Endothelial cell of umbilical vein (primary cell): ENCODE measurements at regions not wholly inside any gene's neighbourhood (a gene's known extent, or its start where the extent isn't known, plus 50 kb on each side); places are given as distances from the start of the nearest gene placed in this dataset.

Experiments used
- BruUV-seq: library from RNA; stranded (reverse); fragments of 400-500 nt; replicated peaks from 2 replicates; lab custom pipeline; 2021; lab: Mats Ljungman, UMichigan
- CTCF ChIA-PET: fragments of 300-600, 350-600 bp; sonication (Branson Sonifier 250); formaldehyde crosslinking; loops from one replicate; lab custom pipeline; 2021; ENCODE audit warnings: antibody characterized with exemption, inconsistent platforms; lab: Charles Lee
- POLR2A ChIA-PET: fragments of 300-600, 350-600 bp; sonication (Branson Sonifier 250); formaldehyde crosslinking; loops from one replicate; lab custom pipeline; 2021; ENCODE audit warnings: antibody characterized with exemption, inconsistent platforms; lab: Charles Lee
- DNase-seq: peaks from one replicate; pipeline ENCODE4 v3.0.0-alpha.2; 2011; ENCODE audit warnings: low read depth, low spot score
- FAIRE-seq: peaks from 2 replicates; lab custom pipeline; 2011; peaks lifted over from hg19 to GRCh38; lab: Jason Lieb, UNC
- H2AFZ ChIP-seq: 2 replicates; pipeline ENCODE4 v1.6.0; 2012; ENCODE audit warnings: low read depth, low read length, control low read depth, inconsistent platforms
- H3K27ac ChIP-seq: 2 replicates; pipeline ENCODE4 v1.5.1; 2011; ENCODE audit warnings: low read depth, mild to moderate bottlenecking, control low read depth, low read length, moderate library complexity; ENCODE audit not compliant: insufficient read depth
- H3K27me3 ChIP-seq, 2 experiments: 2 replicates each; pipeline versions ENCODE4 v1.6.0 to v1.6.1; 2011; ENCODE audit warnings: low read length in 2 of 2, mixed read lengths in 1 of 2; ENCODE audit not compliant: control insufficient read depth in 2 of 2, insufficient read depth in 2 of 2
- H3K36me3 ChIP-seq, 2 experiments: 2 replicates in 1 of 2; 3 replicates in 1 of 2; pipeline ENCODE4 v1.5.1; 2011; ENCODE audit warnings: low read length in 2 of 2, mild to moderate bottlenecking in 1 of 2, moderate library complexity in 1 of 2; ENCODE audit not compliant: control insufficient read depth in 2 of 2, insufficient read depth in 2 of 2; ENCODE audit errors: extremely low read depth in 1 of 2
- H3K4me1 ChIP-seq: 3 replicates; pipeline ENCODE4 v1.5.1; 2011; ENCODE audit warnings: mild to moderate bottlenecking, low read length; ENCODE audit not compliant: control insufficient read depth, insufficient read depth; ENCODE audit errors: extremely low read depth
- H3K4me2 ChIP-seq: 2 replicates; pipeline ENCODE4 v1.6.1; 2011; ENCODE audit warnings: low read length, control low read depth, mixed read lengths; ENCODE audit not compliant: insufficient read depth
- H3K4me3 ChIP-seq, 3 experiments: fragments of 200-600 bp in 1 of 3; sonication (generic), shearing (Covaris generic) in 1 of 3; replicated peaks in 1 of 3; 2 replicates each; pipeline ENCODE4 v1.5.1; 2011 to 2016; ENCODE audit warnings: control low read depth in 3 of 3, low read length in 3 of 3, mild to moderate bottlenecking in 2 of 3, inconsistent platforms in 1 of 3, low read depth in 1 of 3, moderate library complexity in 1 of 3; ENCODE audit not compliant: insufficient read depth in 1 of 3
- H3K79me2 ChIP-seq: 2 replicates; pipeline ENCODE4 v1.6.0; 2012; ENCODE audit warnings: low read length, inconsistent platforms; ENCODE audit not compliant: control insufficient read depth, insufficient read depth
- H3K9ac ChIP-seq: replicated peaks from 2 replicates; pipeline ENCODE3; 2011; ENCODE audit warnings: low read length, control low read depth; ENCODE audit not compliant: insufficient read depth; ENCODE audit errors: extremely low read depth
- H3K9me1 ChIP-seq: replicated peaks from 3 replicates; pipeline ENCODE4 v1.6.0; 2011; ENCODE audit warnings: mild to moderate bottlenecking, low read length; ENCODE audit not compliant: control insufficient read depth, insufficient read depth; ENCODE audit errors: extremely low read depth
- H3K9me3 ChIP-seq: replicated peaks from 2 replicates; pipeline ENCODE4 v1.5.1; 2012; ENCODE audit warnings: low read length, inconsistent platforms; ENCODE audit not compliant: control insufficient read depth, insufficient read depth
- H4K20me1 ChIP-seq: replicated peaks from 2 replicates; pipeline ENCODE3; 2011; ENCODE audit warnings: mild to moderate bottlenecking, low read length; ENCODE audit not compliant: control insufficient read depth, insufficient read depth; ENCODE audit errors: extremely low read depth
- CTCF ChIP-seq, 2 donors: IDR thresholded peaks; 1 replicate in 1 of 2; 2 replicates in 1 of 2; pipeline ENCODE4 v1.5.1; 2011; ENCODE audit warnings: low read length in 2 of 2, mild to moderate bottlenecking in 2 of 2, moderate library complexity in 2 of 2, control low read depth in 1 of 2, inconsistent platforms in 1 of 2, low read depth in 1 of 2; ENCODE audit not compliant: insufficient read depth in 1 of 2; ENCODE audit errors: extremely low read depth in 1 of 2
- FOS ChIP-seq: IDR thresholded peaks from 2 replicates; pipeline ENCODE4 v1.6.1; 2011; ENCODE audit warnings: mild to moderate bottlenecking, low read length, moderate library complexity, borderline replicate concordance; ENCODE audit not compliant: insufficient read depth
- GATA2 ChIP-seq: IDR thresholded peaks from 2 replicates; pipeline ENCODE4 v1.7.0; 2011; ENCODE audit warnings: low read depth, mild to moderate bottlenecking, moderate library complexity, mixed read lengths, low read length; ENCODE audit not compliant: insufficient read length, insufficient read depth
- JUN ChIP-seq: IDR thresholded peaks from 2 replicates; pipeline ENCODE4 v1.6.1; 2011; ENCODE audit warnings: borderline replicate concordance, low read depth; ENCODE audit not compliant: insufficient read length, insufficient read depth
- MYC ChIP-seq: IDR thresholded peaks from one replicate; pipeline ENCODE4 v1.6.1; 2011; ENCODE audit warnings: mild to moderate bottlenecking, low read depth, low read length
- POLR2A ChIP-seq: IDR thresholded peaks from 2 replicates; pipeline ENCODE4 v1.6.1; 2012; ENCODE audit warnings: low read depth, mild to moderate bottlenecking, control low read depth, low read length
- POLR2AphosphoS5 ChIP-seq: IDR thresholded peaks from 2 replicates; pipeline ENCODE4 v1.6.1; 2012; ENCODE audit warnings: low read depth, mild to moderate bottlenecking, control low read depth, low read length, moderate library complexity; ENCODE audit not compliant: insufficient read depth
- dilution Hi-C: fragments of 300-500 bp; cut with MboI; formaldehyde crosslinking; loops from one replicate; pipeline ENCODE4 v1.15.0; 2019; ENCODE audit warnings: low sequenced_read_pairs; ENCODE audit not compliant: extremely low pct_ligation_motif_present
- intact Hi-C: fragments of 100-400 bp; cut with micrococcal nuclease; formaldehyde crosslinking; loops from one replicate; pipeline ENCODE4 v1.10.0; 2022
- TF ChIP-seq, protein P1 (sequence below): IDR thresholded peaks from 2 replicates; pipeline ENCODE4 v1.6.1; 2011; ENCODE audit not compliant: insufficient read depth, insufficient read length

- no peak for DNase-seq
- Histone ChIP-seq H3K9me3 (no peaks in the 10 kb centered on the region), H3K4me3 (no peak overlapping the region), H3K27ac (no peak overlapping the region), H3K9me1 (no peaks in the 10 kb centered on the region), H3K9ac (no peak overlapping the region), H3K4me2 (no peak overlapping the region), H3K79me2 (no peaks in the 10 kb centered on the region), H3K4me1 (no peaks in the 10 kb centered on the region), H3K27me3 (no peaks in the 10 kb centered on the region), H3K36me3 (no peaks in the 10 kb centered on the region), H4K20me1 (no peaks in the 10 kb centered on the region), H2AFZ (no peak overlapping the region)
- ChIA-PET CTCF (no interaction called here), POLR2A (no interaction called here)
- dilution Hi-C loops, result no loop called here
- intact Hi-C loops, result no loop called here
- BruUV-seq, result no TSS peak
- TF ChIP-seq CTCF (IDR thresholded peaks at IDR 0.05; ENCODE audit: extremely low read depth in 1 of 2, insufficient read depth in 1 of 2, low read depth in 1 of 2, low read length in 2 of 2) (no peak), MYC (no peak), JUN (no peak), FOS (no peak), POLR2A (no peak), GATA2 (no peak), POLR2AphosphoS5 (no peak)
- TF ChIP-seq, protein P1, sequence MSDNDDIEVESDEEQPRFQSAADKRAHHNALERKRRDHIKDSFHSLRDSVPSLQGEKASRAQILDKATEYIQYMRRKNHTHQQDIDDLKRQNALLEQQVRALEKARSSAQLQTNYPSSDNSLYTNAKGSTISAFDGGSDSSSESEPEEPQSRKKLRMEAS, result no peak
- no peak for FAIRE-seq
Measured at GRCh38 chr1:222257027-222257426, 290.9 kb downstream of the HHIPL2 start.
